ELR (cell line): ENCODE measurements at regions not wholly inside any gene's neighbourhood (a gene's known extent, or its start where the extent isn't known, plus 50 kb on each side); places are given as distances from the start of the nearest gene placed in this dataset.

ENCODE experiments used
- DNase-seq: peaks from one replicate; pipeline ENCODE4 v3.0.0-alpha.2; 2015; ENCODE audit warnings: low read depth

DNA sequence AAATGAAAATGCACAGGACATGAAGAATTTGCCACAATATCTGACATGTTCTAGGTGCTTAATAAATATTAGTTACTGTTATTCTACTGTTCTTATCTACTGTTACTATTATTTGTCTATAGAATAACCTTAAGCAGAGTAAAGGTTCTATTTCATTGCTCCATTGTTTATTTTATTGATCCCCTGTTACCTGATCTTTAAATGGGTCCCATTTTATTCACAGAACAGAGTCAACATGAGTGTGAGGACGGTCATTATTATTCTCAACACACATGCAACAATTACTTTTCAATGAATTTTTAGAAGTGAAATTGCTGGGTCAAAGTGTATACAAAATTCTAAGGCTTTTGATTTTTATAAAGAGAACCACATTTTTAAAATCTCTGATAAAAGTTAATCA lies 186.9 kb downstream of the AHR start:
- DNase-seq = no peak

- peak; percentile 16 for DNase-seq
These were observed 187.5 kb downstream of the AHR start for GRCh38 chr7:17485904-17486303.

- no peak for DNase-seq
These were observed 188.4 kb downstream of the AHR start for GRCh38 chr7:17486835-17487234.

GRCh38 chr7:17487343-17487742 lies 188.9 kb downstream of the AHR start:
- no peak for DNase-seq

DNA sequence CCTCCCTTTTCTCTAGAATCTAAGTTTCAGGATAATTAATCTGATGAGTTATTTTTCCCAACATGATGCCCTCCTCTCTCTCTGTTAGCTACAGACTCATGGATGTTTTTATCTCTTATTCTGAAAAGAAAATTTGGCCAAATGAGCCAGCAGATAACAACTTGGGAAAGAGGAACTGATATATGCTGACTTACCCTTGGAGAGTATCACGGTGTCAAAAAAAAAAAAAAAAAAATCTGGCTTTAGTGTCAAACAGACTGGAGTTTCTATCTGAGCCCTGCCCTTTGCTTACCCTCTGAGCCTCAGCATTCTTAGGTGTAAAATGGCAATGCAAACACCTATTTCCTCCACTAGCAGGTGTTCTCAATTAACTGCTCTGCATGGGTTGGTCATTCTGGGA lies 190.4 kb downstream of the AHR start:
- DNase-seq = no peak

DNA sequence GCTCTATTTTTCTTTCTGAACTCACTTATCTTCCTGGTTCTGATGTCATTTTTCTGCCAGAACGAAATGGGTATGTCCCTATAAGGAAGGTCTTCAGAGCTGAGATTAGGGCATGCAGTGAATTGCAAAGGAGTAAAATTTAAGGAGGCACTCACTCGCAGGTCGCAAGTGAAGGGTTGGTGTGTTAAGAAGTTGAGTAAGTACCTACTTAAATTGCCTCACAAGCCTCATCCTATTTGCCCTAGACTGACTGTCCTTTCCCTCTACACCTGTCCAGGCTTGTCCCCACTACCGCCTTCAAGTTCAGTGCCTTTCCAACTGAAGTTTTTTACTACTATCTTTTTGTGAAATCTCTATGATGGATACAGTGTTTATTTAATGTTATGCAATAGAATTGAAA lies 191.5 kb downstream of the AHR start:
- DNase-seq = no peak

DNA sequence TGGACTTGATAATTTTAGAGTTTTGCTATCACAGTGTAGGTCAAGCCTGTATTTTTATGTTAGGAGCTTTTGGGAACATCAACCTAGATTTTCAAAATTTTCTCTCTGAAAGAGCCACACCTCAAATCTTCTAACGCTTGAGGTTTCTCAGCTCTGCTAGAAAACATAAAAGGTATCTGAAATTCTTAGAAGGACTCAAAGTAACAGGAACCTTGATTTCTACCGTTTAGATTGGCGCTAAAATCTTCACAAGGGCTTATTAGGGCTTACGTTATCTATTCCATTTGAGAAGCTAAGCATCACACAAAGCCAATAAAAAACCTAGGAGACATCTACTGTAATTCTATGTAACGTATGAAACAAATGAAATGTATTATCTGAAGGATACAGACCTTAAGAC lies 192.4 kb downstream of the AHR start:
- no peak for DNase-seq

GRCh38 chr7:17492437-17492836 lies 194.0 kb downstream of the AHR start:
- no peak for DNase-seq

DNA sequence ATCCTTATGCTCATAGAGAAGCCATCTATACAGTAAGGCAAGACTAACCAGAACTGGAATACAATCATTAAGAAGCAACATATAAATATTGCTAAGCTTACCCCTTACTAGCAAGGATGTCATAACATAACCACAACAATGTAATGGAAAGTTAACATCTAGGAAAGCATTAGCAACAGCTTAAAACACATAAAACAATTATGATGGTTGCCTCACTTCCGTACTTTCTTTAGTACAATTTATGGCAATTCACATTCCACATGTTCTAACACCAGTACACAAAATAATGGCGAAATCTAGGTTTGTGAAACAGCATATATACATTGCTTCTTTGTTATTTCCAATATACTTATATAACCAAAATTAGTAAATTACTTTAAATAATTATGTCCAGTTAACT lies 195.0 kb downstream of the AHR start:
- DNase-seq = no peak

- no peak for DNase-seq
These were observed 197.4 kb downstream of the AHR start for GRCh38 chr7:17495655-17496394.

GRCh38 chr7:17497136-17497535 lies 198.7 kb downstream of the AHR start:
- DNase-seq = no peak

DNA sequence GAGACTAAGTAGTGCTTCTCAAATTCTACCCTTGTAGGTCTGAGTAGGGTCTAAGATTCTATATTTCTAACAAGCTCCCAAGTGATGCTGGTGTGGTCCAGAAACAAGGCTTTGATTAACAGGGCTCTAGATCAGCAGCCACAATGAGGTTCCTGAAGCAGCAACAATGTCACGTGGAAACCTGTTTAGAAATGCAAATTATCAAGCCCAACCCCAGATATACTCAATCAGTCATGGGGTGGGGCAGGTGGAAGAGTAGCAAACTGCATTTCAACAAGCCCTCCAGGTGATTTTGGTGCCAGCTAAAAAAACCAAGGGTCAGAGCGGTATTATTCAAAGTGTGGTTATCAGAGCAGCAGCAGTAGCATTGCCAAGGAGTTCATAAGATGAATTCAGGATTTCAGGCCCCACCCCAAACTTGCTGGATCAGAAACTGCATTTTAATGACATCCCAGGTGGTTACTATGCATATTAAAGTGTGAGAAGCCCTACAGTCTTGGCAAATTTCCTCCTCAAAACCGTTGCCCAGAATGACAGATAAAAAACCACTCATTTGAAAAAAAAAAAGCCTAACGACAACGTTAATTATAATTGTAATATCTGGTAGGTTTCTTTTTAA lies 199.2 kb downstream of the AHR start:
- no peak for DNase-seq

DNA sequence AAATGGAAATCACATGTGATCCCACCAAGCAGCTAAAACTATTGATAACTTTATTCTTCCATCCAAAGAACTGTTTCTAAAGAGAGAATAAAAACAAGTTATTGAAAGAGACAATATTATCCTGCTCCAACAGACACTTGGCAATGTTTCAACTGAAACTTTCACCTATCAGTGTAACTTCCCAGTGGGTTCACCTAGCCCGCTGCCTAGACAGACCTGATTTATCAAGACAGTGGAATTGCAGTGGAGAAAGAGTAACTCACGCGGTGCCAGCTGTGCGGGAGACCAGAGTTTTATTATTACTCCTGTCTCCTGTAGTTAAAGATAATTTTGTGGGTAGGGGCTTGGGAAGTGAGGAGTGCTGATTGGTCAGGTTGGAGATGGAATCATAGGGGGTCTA lies 199.8 kb downstream of the AHR start:
- no peak for DNase-seq

- DNase-seq = no peak
These were observed 202.3 kb downstream of the AHR start for GRCh38 chr7:17500736-17501135.

GRCh38 chr7:17501441-17502212 lies 203.2 kb downstream of the AHR start:
- DNase-seq = no peak

DNA sequence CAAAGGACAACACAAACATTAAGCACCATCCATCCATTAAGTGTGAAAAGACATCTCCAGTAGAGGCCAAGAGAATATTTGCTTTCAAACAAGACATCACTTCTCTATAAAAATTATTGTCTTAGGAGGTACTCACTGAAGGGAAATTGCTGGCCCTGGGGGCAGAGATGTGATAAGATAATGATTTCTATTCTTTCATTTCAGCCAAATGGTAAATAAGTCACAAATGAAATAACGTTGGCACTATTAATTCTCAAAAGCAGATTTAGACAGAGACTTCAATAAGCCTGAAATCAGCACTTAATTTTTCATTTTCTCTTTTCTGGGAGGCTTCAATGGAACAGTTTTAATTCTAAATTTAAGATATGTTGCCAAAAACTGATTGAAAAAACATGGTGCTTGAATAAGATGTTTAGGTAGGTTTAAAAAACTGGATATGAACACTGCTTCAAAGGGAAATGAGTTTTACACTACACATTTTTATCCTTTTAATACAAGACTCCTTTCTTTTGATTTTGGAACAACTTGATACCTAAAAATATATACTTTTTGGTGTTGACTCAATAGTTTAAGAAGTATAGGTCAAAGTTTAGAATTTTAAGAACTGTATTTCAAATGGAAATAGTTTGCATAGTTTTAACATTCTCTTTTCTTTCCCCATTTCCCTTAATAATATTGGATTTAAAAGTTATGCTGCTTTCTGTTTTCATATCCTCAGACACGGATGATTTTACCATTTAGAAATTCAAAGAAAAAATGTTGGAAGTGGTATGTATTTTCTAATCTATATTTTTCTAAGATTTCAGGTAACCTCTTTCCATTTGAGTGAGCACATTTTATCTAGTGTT lies 204.0 kb downstream of the AHR start:
- DNase-seq = no peak

DNA sequence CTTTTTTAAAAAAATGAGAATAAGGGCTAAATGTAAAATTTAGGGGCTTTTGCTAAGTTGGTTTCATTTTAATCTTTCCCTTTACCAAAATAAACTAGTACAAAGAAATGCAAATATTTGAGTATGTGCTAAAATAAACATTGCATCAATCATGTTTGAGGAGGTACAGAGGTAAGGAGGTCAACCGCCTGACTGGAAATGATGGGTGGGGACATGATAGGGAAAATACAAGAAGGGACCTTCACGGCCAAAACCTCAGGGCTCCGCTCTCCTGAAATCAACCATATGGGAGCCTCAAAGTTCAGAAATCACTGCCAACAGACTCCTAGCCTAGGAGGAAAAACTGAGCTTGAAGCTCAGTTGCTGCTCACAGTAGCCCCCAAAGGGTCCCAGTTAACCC lies 207.6 kb downstream of the AHR start:
- no peak for DNase-seq

DNA sequence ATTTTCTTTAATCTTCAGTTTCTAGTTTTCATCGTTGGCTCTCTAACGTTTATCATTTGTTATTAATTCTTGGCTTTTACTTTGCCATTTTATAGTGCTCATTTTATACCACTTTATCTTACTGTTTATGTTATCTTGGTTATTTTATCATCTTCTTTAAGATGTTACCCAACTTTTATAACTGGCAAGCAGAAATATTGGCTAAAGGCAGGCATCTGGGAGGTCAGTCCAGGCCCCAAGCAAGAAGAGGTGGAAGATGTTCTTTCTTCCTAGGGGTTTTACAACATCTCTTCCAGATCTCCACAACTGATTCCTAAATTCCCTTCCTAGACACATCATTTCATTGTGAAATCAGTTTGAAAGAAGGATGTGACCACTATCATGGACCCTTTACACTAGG lies 208.1 kb downstream of the AHR start:
- DNase-seq = no peak

- DNase-seq = no peak
These were observed 209.3 kb downstream of the AHR start for GRCh38 chr7:17507717-17508116.

- no peak for DNase-seq
These were observed 213.8 kb downstream of the AHR start for GRCh38 chr7:17512181-17512675.

- DNase-seq = no peak
These were observed 218.3 kb downstream of the AHR start for GRCh38 chr7:17516771-17517170.

GRCh38 chr7:17520941-17521340 lies 222.5 kb downstream of the AHR start:
- DNase-seq = peak; percentile 45
